Mammary epithelial cell (primary cell): ENCODE measurements at regions not wholly inside any gene's neighbourhood (a gene's known extent, or its start where the extent isn't known, plus 50 kb on each side); places are given as distances from the start of the nearest gene placed in this dataset.

Source experiments
- CTCF ChIP-seq, 2 donors: IDR thresholded peaks in 1 of 2; conservative IDR thresholded peaks in 1 of 2; 2 replicates each; pipeline ENCODE4 v1.5.1; 2011 to 2012; ENCODE audit warnings: inconsistent platforms in 2 of 2, low read length in 2 of 2, mild to moderate bottlenecking in 2 of 2, control low read depth in 1 of 2, low read depth in 1 of 2; ENCODE audit not compliant: insufficient read depth in 1 of 2; ENCODE audit errors: extremely low read depth in 1 of 2
- EZH2 ChIP-seq: IDR thresholded peaks from 2 replicates; pipeline ENCODE4 v1.6.1; 2012; ENCODE audit warnings: low read length, inconsistent platforms, borderline replicate concordance

GRCh38 chr3:83454353-83454752 is 1504.4 kb upstream of the CADM2 start:
- TF ChIP-seq CTCF (conservative IDR thresholded peaks at IDR 0.05 in 1 of 2, IDR thresholded peaks at IDR 0.05 in 1 of 2; ENCODE audit: extremely low read depth in 1 of 2, insufficient read depth in 1 of 2, low read depth in 1 of 2, low read length in 2 of 2) (no peak), EZH2 (no peak)
